K562 (cell line): ENCODE measurements at regions not wholly inside any gene's neighbourhood (a gene's known extent, or its start where the extent isn't known, plus 50 kb on each side); places are given as distances from the start of the nearest gene placed in this dataset.

Source experiments
- ATAC-seq: fragments of 200-7000 bp; cut with Tn5 transposase; 3 replicates; pipeline ENCODE4 v1.9.1; 2020; ENCODE audit warnings: moderate library complexity
- BruUV-seq: library from RNA; stranded (reverse); fragments of 400-500 nt; replicated peaks from 2 replicates; lab custom pipeline; 2021; lab: Mats Ljungman, UMichigan
- CTCF ChIA-PET: fragments of 300-600 bp; formaldehyde crosslinking; extraction: SDS; loops from one replicate; lab custom pipeline; 2021; ENCODE audit warnings: low intra/inter-chr PET ratio; lab: Yijun Ruan, JAX
- POLR2A ChIA-PET: fragments of 300-600, 350-650 bp; sonication (Branson Sonifier 250); formaldehyde crosslinking; extraction: SDS; loops from one replicate; lab custom pipeline; 2021; ENCODE audit warnings: antibody characterized with exemption, inconsistent platforms; lab: Yijun Ruan, JAX
- DNase-seq, 4 experiments: peaks; one replicate each; pipeline versions ENCODE4 v3.0.0 to v3.0.0-alpha.2; 2011 to 2018; ENCODE audit warnings: low spot score in 3 of 4, mixed read lengths in 3 of 4; ENCODE audit errors: extremely low read depth in 1 of 4
- FAIRE-seq: peaks from 2 replicates; lab custom pipeline; 2011; peaks lifted over from hg19 to GRCh38; lab: Jason Lieb, UNC
- H2AFZ ChIP-seq: 2 replicates; pipeline ENCODE4 v1.6.0; 2011; ENCODE audit warnings: low read depth, low read length, control low read depth, inconsistent platforms
- H3K27ac ChIP-seq: fragments of 200-600 bp; 3 replicates; pipeline ENCODE4 v1.8.0; 2011; ENCODE audit warnings: low read depth, mild to moderate bottlenecking, control low read depth, inconsistent platforms, low read length, moderate library complexity, mixed read lengths; ENCODE audit errors: extremely low read depth
- H3K27me3 ChIP-seq, 2 experiments: fragments of 300-600 bp in 1 of 2; 2 replicates in 1 of 2; 3 replicates in 1 of 2; pipeline versions ENCODE4 v1.6.0 to v1.8.0; 2011; ENCODE audit warnings: inconsistent platforms in 2 of 2, low read length in 2 of 2, mild to moderate bottlenecking in 1 of 2, mixed read lengths in 1 of 2, moderate library complexity in 1 of 2; ENCODE audit not compliant: control insufficient read depth in 2 of 2, insufficient read depth in 2 of 2
- H3K36me3 ChIP-seq: fragments of 300-600 bp; 3 replicates; pipeline ENCODE4 v1.8.0; 2011; ENCODE audit warnings: mild to moderate bottlenecking, low read length, inconsistent platforms; ENCODE audit not compliant: control insufficient read depth, insufficient read depth
- H3K4me1 ChIP-seq, 2 experiments: fragments of 200-600 bp in 1 of 2; replicated peaks in 1 of 2; 2 replicates in 1 of 2; 3 replicates in 1 of 2; pipeline versions ENCODE4 v1.5.1 to v1.8.0; 2011; ENCODE audit warnings: inconsistent platforms in 2 of 2, low read length in 2 of 2, mild to moderate bottlenecking in 1 of 2, mixed read lengths in 1 of 2, moderate library complexity in 1 of 2; ENCODE audit not compliant: control insufficient read depth in 2 of 2, insufficient read depth in 2 of 2
- H3K4me2 ChIP-seq: 2 replicates; pipeline ENCODE4 v1.6.1; 2011; ENCODE audit warnings: low read length, control low read depth, inconsistent platforms, mixed read lengths; ENCODE audit not compliant: insufficient read depth
- H3K4me3 ChIP-seq: fragments of 200-600 bp; sonication (generic), shearing (Covaris generic); 2 replicates; pipeline ENCODE4 v1.5.1; 2016; ENCODE audit warnings: control low read depth, inconsistent platforms
- H3K79me2 ChIP-seq: fragments of 200-600 bp; 3 replicates; pipeline ENCODE4 v1.8.0; 2011; ENCODE audit warnings: low read length, inconsistent platforms; ENCODE audit not compliant: control insufficient read depth, insufficient read depth
- H3K9ac ChIP-seq, 2 experiments: 2 replicates each; pipeline versions ENCODE4 v1.6.0 to v1.6.1; 2011; ENCODE audit warnings: low read depth in 2 of 2, low read length in 2 of 2, control low read depth in 1 of 2, inconsistent platforms in 1 of 2, mild to moderate bottlenecking in 1 of 2, mixed read lengths in 1 of 2; ENCODE audit not compliant: insufficient read depth in 1 of 2
- H3K9me1 ChIP-seq: one replicate; pipeline ENCODE4 v1.6.0; 2011; ENCODE audit warnings: inconsistent platforms, mild to moderate bottlenecking, low read length, moderate library complexity; ENCODE audit not compliant: control insufficient read depth, insufficient read depth
- H3K9me3 ChIP-seq: replicated peaks from 2 replicates; pipeline ENCODE4 v1.5.1; 2011; ENCODE audit warnings: low read depth, low read length, inconsistent platforms; ENCODE audit not compliant: control insufficient read depth, insufficient read depth
- H4K20me1 ChIP-seq: replicated peaks from 2 replicates; pipeline ENCODE4 v1.6.1; 2011; ENCODE audit warnings: low read length, inconsistent platforms, mixed read lengths; ENCODE audit not compliant: control insufficient read depth, insufficient read depth
- CREB1 ChIP-seq, 2 experiments: sonication (generic) in 1 of 2; formaldehyde crosslinking in 1 of 2; IDR thresholded peaks; 2 replicates each; pipeline versions ENCODE4 v1.6.1 to v1.8.0; 2012 to 2022; ENCODE audit warnings: inconsistent platforms in 1 of 2, mild to moderate bottlenecking in 1 of 2, missing genetic modification reagents in 1 of 2, moderate library complexity in 1 of 2
- CXXC5 ChIP-seq: fragments of 250-450 bp; sonication (Bioruptor Pico); IDR thresholded peaks from 2 replicates; pipeline ENCODE4 v1.8.0; 2022; ENCODE audit warnings: inconsistent platforms, mild to moderate bottlenecking, moderate library complexity
- HDGF ChIP-seq: fragments of 450-650 bp; IDR thresholded peaks from 2 replicates; pipeline ENCODE4 v1.6.1; 2016
- KHSRP ChIP-seq: fragments of 450-650 bp; IDR thresholded peaks from 2 replicates; pipeline ENCODE4 v1.6.1; 2017
- NFRKB ChIP-seq: fragments of 450-650 bp; IDR thresholded peaks from 2 replicates; pipeline ENCODE4 v1.6.1; 2016; ENCODE audit warnings: low read depth
- POLR2A ChIP-seq: fragments of 450-650 bp; conservative IDR thresholded peaks from 2 replicates; pipeline ENCODE4 v1.6.1; 2016
- POU5F1 ChIP-seq: fragments of 150-350 bp; IDR thresholded peaks from 2 replicates; pipeline ENCODE4 v1.6.1; 2014; ENCODE audit warnings: borderline replicate concordance, low read length, low read depth, mild to moderate bottlenecking; ENCODE audit not compliant: partially characterized antibody
- RBFOX2 ChIP-seq: fragments of 200-400 bp; formaldehyde crosslinking; IDR thresholded peaks from 2 replicates; pipeline ENCODE4 v1.6.1; 2017; ENCODE audit warnings: low read depth, mild to moderate bottlenecking, low read length, moderate library complexity
- RFX1 ChIP-seq: fragments of 450-650 bp; IDR thresholded peaks from 2 replicates; pipeline ENCODE4 v1.6.1; 2016; ENCODE audit warnings: mild to moderate bottlenecking, moderate library complexity
- SNAPC5 ChIP-seq: fragments of 250-450 bp; sonication (Bioruptor Pico); IDR thresholded peaks from 2 replicates; pipeline ENCODE4 v1.8.0; 2021; ENCODE audit warnings: moderate library complexity, mild to moderate bottlenecking, inconsistent platforms
- SP2 ChIP-seq: IDR thresholded peaks from 2 replicates; pipeline ENCODE4 v1.6.1; 2011; ENCODE audit warnings: mild to moderate bottlenecking, low read depth, low read length, moderate library complexity; ENCODE audit not compliant: poor library complexity, severe bottlenecking; ENCODE audit errors: extremely low read depth
- ZNF79 ChIP-seq: fragments of 250-450 bp; sonication (Bioruptor Pico); IDR thresholded peaks from 2 replicates; pipeline ENCODE4 v1.4.0; 2020; ENCODE audit warnings: low read depth, mild to moderate bottlenecking, moderate library complexity
- ZNF830 ChIP-seq: fragments of 250-450 bp; sonication (Bioruptor Pico); IDR thresholded peaks from 2 replicates; pipeline ENCODE4 v1.5.0; 2021; ENCODE audit warnings: mild to moderate bottlenecking
- in situ Hi-C: fragments of 300-500 bp; cut with MboI; formaldehyde crosslinking; loops from 4 replicates; pipeline ENCODE4 v1.15.0; 2018; ENCODE audit warnings: inconsistent platforms, mixed read lengths
- intact Hi-C: fragments of 100-400 bp; cut with micrococcal nuclease; formaldehyde crosslinking; loops from 2 replicates; pipeline ENCODE4 v1.14.2; 2022
- TF ChIP-seq, protein P1 (sequence below): sonication (generic); formaldehyde crosslinking; IDR thresholded peaks from 2 replicates; pipeline ENCODE4 v1.8.0; 2022; ENCODE audit warnings: mild to moderate bottlenecking, low read depth, missing genetic modification reagents
- TF ChIP-seq, protein P2 (sequence below): fragments of 250-450 bp; sonication (Bioruptor Pico); IDR thresholded peaks from 2 replicates; pipeline ENCODE4 v1.5.0; 2020; ENCODE audit warnings: mild to moderate bottlenecking, borderline replicate concordance

- no peaks in the 10 kb centered on the region for H3K4me1 ChIP-seq
- no peak for TF ChIP-seq POLR2A
- no peak for TF ChIP-seq CXXC5 (CRISPR knock-in tag)
- TF ChIP-seq RFX1: no peak
- TF ChIP-seq NFRKB: no peak
- TF ChIP-seq HDGF: no peak
- TF ChIP-seq, all 486 proteins: peak for 0
- DNase-seq (no peak), ATAC-seq (no peak), FAIRE-seq (no peak)
- no peak overlapping the region for H3K27ac ChIP-seq
- H3K79me2 ChIP-seq: no peaks in the 10 kb centered on the region
- CTCF ChIA-PET: no interaction called here
- H3K9ac ChIP-seq: no peak overlapping the region
- H3K4me3 ChIP-seq: no peak overlapping the region
- POLR2A ChIA-PET: no interaction called here
- BruUV-seq: no TSS peak
- H3K4me2 ChIP-seq: no peak overlapping the region
- H3K27me3 ChIP-seq: no peaks in the 10 kb centered on the region
- in situ Hi-C loops (no loop called here), intact Hi-C loops (no loop called here)
- H4K20me1 ChIP-seq: no peaks in the 10 kb centered on the region
- H3K9me3 ChIP-seq: no peaks in the 10 kb centered on the region
- no peak overlapping the region for H2AFZ ChIP-seq
- H3K36me3 ChIP-seq: no peaks in the 10 kb centered on the region
- H3K9me1 ChIP-seq: no peaks in the 10 kb centered on the region
Observed at GRCh38 chr13:47650209-47650608, 350.9 kb downstream of the SUCLA2 start.

DNA sequence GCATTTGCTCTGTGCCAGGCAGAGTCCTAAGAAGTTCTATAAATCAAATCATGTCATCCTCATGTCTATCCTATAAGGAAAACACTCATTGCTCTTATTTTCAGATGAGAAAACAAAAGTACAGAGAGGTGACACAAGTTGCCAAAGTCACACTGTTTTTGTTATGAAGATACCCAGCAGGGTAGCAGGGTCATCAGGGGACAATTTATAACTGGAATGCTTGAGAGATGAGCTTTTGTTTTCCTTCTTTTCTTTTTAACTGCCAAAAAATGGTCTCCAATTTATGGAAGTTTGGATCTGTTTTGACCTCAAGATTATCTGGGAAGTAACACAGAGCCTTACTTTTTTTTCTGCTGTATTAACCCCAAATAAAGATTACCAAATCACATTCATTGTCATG, 354.1 kb downstream of the SUCLA2 start:
- no peak overlapping the region for H3K4me3 ChIP-seq
- H3K36me3 ChIP-seq: no peaks in the 10 kb centered on the region
- no peaks in the 10 kb centered on the region for H3K4me1 ChIP-seq
- H3K9me1 ChIP-seq: no peaks in the 10 kb centered on the region
- DNase-seq (no peak), FAIRE-seq (no peak), ATAC-seq (no peak)
- H3K79me2 ChIP-seq: no peaks in the 10 kb centered on the region
- no peak overlapping the region for H3K4me2 ChIP-seq
- no peak overlapping the region for H2AFZ ChIP-seq
- in situ Hi-C loops (no loop called here), intact Hi-C loops (no loop called here)
- ChIA-PET POLR2A (no interaction called here), CTCF (no interaction called here)
- H4K20me1 ChIP-seq: no peaks in the 10 kb centered on the region
- H3K27me3 ChIP-seq: no peaks in the 10 kb centered on the region
- no peak overlapping the region for H3K9ac ChIP-seq
- BruUV-seq: no TSS peak
- no peaks in the 10 kb centered on the region for H3K9me3 ChIP-seq
- H3K27ac ChIP-seq: no peak overlapping the region
- TF ChIP-seq, protein P1, sequence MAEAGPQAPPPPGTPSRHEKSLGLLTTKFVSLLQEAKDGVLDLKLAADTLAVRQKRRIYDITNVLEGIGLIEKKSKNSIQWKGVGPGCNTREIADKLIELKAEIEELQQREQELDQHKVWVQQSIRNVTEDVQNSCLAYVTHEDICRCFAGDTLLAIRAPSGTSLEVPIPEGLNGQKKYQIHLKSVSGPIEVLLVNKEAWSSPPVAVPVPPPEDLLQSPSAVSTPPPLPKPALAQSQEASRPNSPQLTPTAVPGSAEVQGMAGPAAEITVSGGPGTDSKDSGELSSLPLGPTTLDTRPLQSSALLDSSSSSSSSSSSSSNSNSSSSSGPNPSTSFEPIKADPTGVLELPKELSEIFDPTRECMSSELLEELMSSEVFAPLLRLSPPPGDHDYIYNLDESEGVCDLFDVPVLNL (CRISPR knock-in tag): no peak
- TF ChIP-seq ZNF79 (no peak), RBFOX2 (no peak), KHSRP (no peak), CREB1 (IDR thresholded peaks at IDR 0.05) (no peak), CREB1 (CRISPR knock-in tag; IDR thresholded peaks at IDR 0.05) (no peak), SNAPC5 (no peak), ZNF830 (no peak), POU5F1 (no peak), SP2 (no peak)
- TF ChIP-seq, protein P2, sequence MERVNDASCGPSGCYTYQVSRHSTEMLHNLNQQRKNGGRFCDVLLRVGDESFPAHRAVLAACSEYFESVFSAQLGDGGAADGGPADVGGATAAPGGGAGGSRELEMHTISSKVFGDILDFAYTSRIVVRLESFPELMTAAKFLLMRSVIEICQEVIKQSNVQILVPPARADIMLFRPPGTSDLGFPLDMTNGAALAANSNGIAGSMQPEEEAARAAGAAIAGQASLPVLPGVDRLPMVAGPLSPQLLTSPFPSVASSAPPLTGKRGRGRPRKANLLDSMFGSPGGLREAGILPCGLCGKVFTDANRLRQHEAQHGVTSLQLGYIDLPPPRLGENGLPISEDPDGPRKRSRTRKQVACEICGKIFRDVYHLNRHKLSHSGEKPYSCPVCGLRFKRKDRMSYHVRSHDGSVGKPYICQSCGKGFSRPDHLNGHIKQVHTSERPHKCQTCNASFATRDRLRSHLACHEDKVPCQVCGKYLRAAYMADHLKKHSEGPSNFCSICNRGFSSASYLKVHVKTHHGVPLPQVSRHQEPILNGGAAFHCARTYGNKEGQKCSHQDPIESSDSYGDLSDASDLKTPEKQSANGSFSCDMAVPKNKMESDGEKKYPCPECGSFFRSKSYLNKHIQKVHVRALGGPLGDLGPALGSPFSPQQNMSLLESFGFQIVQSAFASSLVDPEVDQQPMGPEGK (CRISPR knock-in tag): no peak
